ENCODE measurements at regions not wholly inside any gene's neighbourhood (a gene's known extent, or its start where the extent isn't known, plus 50 kb on each side); places are given as distances from the start of the nearest gene placed in this dataset.

DNA sequence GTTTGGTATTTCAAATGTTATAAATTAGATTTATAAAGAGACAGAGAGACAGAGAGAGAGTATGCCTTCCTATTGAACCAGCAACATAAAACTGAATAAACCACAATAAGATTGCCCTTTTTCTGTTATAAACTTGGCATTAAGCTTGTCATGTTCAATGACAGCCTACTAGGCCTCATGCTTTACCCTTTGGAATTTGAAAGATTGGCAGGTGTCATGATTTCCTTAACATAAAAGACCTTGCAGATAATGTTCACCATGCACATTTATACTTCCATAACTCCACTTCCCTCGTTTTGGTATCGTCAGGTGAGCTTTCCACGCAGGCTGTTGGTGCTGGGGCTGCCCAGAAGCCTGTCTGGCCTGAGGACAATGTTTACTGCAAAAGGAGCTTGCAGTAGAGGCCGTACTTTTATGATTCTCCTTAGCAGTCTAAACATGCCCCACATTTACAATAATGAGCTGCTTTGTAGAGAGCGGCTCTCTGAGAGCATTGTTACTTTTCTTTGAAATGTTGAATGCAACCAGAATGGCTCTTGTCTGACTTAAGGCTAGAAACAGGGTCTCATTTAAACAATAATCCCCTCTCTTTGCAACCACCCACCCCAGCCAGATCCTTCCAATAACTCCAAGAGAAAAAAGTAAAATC is 379.1 kb upstream of the ATP5MC3 start:
- H3K36me3 Mint-ChIP-seq (ENCODE audit: low read depth): no peaks in the 10 kb centered on the region
- H3K9me3 Mint-ChIP-seq (ENCODE audit: insufficient read depth): no peaks in the 10 kb centered on the region
- no peak for DNase-seq
- peaks cover 6% of the 10 kb centered on the region for H3K27me3 Mint-ChIP-seq (ENCODE audit: low read depth)
- no peak overlapping the region for H3K4me3 Mint-ChIP-seq
- ChIA-PET CTCF (no interaction called here), POLR2A (no interaction called here)
- no peak for ATAC-seq
- no peak overlapping the region for H3K27ac Mint-ChIP-seq
- H3K4me1 Mint-ChIP-seq (ENCODE audit: low read depth): no peaks in the 10 kb centered on the region

DNA sequence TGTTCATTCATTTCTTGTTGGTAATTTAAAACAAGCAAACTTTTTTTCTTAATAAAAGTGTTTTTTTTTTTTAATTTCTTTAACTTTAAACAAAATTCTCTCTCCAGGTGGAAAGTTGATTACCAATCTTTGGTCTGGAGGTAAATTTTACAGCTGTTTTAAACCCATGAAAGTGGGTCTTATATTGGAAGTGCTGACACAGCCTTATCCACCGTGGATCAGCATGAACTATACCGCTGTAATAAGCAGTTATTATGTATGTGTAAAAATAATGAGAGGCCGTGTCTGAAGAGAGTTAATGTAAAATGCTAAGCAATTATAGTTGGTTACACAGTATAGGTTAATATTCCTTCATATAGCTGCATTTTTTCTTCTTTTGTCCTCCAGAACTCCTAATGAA is 378.1 kb upstream of the ATP5MC3 start:
- ChIA-PET POLR2A (interaction anchor here (0.7 kb wide), 1 partner anchor 48 kb away, joined by 3 read pairs; no protein-coding TSS in a partner anchor), CTCF (no interaction called here)
- H3K36me3 Mint-ChIP-seq (ENCODE audit: low read depth): no peaks in the 10 kb centered on the region
- no peak overlapping the region for H3K27ac Mint-ChIP-seq
- ATAC-seq (no peak), DNase-seq (no peak)
- H3K9me3 Mint-ChIP-seq (ENCODE audit: insufficient read depth): no peaks in the 10 kb centered on the region
- no peak overlapping the region for H3K4me3 Mint-ChIP-seq
- H3K27me3 Mint-ChIP-seq (ENCODE audit: low read depth): peaks cover 6% of the 10 kb centered on the region
- H3K4me1 Mint-ChIP-seq (ENCODE audit: low read depth): no peaks in the 10 kb centered on the region

DNA sequence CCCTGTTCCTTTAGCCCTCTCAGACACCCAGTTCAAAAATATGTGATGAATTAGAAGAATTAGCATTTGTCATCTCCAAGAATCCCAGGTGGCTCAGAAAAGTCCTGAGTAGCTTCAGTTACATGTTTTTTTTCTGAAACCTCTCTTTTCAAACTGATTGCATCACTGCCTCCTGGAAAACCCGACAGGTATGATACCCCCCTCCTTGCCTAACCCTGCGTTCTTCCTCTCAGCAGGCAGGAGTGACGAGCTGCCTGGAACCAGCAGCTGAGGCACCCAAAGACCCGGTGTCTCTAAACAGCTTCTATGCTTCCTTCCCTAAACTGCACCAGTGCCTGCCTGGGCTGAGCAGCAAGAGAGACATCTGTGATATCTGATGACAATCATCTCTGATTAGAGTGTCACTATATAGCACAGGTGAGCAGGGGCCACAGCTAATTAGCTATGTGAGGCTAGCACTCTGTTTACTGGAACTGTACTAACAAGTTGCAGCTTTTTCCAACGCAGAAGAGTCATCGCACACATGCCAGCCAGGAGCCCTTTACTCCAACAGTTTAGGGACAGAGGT is 376.4 kb upstream of the ATP5MC3 start:
- H3K4me3 Mint-ChIP-seq: no peak overlapping the region
- H3K9me3 Mint-ChIP-seq (ENCODE audit: insufficient read depth): no peaks in the 10 kb centered on the region
- CTCF ChIA-PET: no interaction called here
- no peaks in the 10 kb centered on the region for H3K4me1 Mint-ChIP-seq (ENCODE audit: low read depth)
- DNase-seq: no peak
- no peak for ATAC-seq
- H3K36me3 Mint-ChIP-seq (ENCODE audit: low read depth): no peaks in the 10 kb centered on the region
- POLR2A ChIA-PET: no interaction called here
- H3K27me3 Mint-ChIP-seq (ENCODE audit: low read depth): peaks cover 6% of the 10 kb centered on the region
- H3K27ac Mint-ChIP-seq: no peak overlapping the region

DNA sequence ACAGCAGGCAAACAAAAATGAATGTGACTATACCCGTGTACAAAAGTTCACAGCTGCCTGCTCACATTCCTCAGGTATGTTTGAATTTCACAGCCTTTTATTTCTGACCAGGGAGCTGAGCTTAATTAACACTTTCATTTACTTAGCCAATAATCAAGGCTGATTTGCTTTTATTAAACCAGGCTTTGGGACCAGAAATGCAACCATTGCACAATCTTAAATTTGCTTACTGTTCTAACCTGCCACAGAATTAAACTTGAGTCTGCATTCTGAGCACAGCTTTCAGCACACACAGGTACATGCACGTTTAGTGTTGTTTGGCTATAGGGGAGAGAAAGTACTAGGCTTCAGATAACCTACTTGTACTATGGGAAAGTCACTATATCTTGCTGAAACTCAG is 372.4 kb upstream of the ATP5MC3 start:
- CTCF ChIA-PET: no interaction called here
- Mint-ChIP-seq H3K27ac (no peak overlapping the region), H3K4me3 (no peak overlapping the region), H3K27me3 (ENCODE audit: low read depth) (peaks cover 10% of the 10 kb centered on the region), H3K36me3 (ENCODE audit: low read depth) (no peaks in the 10 kb centered on the region), H3K9me3 (ENCODE audit: insufficient read depth) (no peaks in the 10 kb centered on the region), H3K4me1 (ENCODE audit: low read depth) (no peaks in the 10 kb centered on the region)
- POLR2A ChIA-PET: no interaction called here
- DNase-seq: no peak
- no peak for ATAC-seq

DNA sequence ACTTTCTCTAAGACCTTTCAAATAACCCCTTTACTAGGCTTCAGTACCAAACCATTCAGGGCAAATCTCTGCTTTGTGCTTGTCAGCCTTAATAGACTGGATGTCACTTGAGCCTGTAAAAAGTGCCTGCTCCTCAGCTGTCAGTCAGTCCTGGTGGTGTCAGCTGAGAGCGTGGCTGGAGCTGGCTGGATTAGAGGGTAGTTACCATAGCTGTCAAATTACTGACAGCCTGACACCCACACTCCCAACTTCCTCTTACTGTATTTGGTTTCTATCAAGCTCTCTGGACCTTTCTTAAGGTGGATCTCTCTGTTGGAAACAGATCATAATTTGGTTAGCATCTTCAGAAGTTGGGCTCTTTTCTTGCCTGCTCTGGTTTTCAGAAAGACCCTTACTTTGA is 371.4 kb upstream of the ATP5MC3 start:
- Mint-ChIP-seq H3K4me1 (ENCODE audit: low read depth) (no peaks in the 10 kb centered on the region), H3K36me3 (ENCODE audit: low read depth) (no peaks in the 10 kb centered on the region), H3K27ac (no peak overlapping the region), H3K27me3 (ENCODE audit: low read depth) (peaks cover 8% of the 10 kb centered on the region), H3K9me3 (ENCODE audit: insufficient read depth) (no peaks in the 10 kb centered on the region), H3K4me3 (no peak overlapping the region)
- DNase-seq (no peak), ATAC-seq (no peak)
- POLR2A ChIA-PET: no interaction called here
- CTCF ChIA-PET: no interaction called here

DNA sequence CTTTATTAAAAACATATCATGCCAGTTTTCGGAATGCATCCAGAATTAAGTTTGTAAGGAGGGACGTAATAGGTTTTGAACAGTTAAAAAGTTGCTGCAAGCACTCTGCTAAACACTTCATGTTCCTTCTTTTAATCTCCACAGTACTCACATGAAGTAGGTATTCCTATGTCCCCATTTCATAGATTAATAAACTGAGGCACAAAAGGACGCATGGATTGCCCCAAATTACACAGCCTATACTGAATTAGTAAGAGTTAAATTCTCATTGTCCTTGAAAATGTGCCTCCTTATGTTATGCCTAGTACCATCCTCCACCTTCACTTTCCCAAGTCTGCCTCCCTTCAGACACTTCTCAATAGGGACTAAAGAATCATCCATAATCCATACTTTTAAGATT is 358.9 kb upstream of the ATP5MC3 start:
- Mint-ChIP-seq H3K27me3 (ENCODE audit: low read depth) (peaks cover 2% of the 10 kb centered on the region), H3K27ac (no peak overlapping the region), H3K4me1 (ENCODE audit: low read depth) (no peaks in the 10 kb centered on the region), H3K36me3 (ENCODE audit: low read depth) (no peaks in the 10 kb centered on the region), H3K4me3 (no peak overlapping the region), H3K9me3 (ENCODE audit: insufficient read depth) (peaks cover 3% of the 10 kb centered on the region)
- POLR2A ChIA-PET: no interaction called here
- CTCF ChIA-PET: no interaction called here
- ATAC-seq (no peak), DNase-seq (no peak)

DNA sequence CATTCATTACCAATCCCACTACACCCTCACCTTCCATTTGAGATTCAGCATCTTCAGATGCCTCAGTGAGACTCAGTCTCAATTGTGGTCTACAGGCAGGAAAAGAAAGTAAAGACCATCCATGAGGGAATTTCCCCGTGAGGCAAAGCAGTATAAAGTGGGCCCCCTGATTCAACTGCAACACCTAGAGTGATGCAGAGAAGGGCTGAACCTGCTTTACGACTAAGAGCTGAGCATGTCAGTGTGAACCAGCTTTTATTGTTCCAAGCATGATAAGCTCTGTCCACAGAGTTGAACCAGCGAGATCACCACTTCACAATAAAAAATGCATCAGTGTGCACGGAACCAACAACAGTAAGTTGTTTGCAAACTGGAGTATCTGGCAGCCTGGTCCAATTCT is 357.6 kb upstream of the ATP5MC3 start:
- peaks cover 2% of the 10 kb centered on the region for H3K27me3 Mint-ChIP-seq (ENCODE audit: low read depth)
- H3K4me3 Mint-ChIP-seq: no peak overlapping the region
- ATAC-seq (no peak), DNase-seq (no peak)
- no peaks in the 10 kb centered on the region for H3K9me3 Mint-ChIP-seq (ENCODE audit: insufficient read depth)
- no peaks in the 10 kb centered on the region for H3K36me3 Mint-ChIP-seq (ENCODE audit: low read depth)
- H3K4me1 Mint-ChIP-seq (ENCODE audit: low read depth): no peaks in the 10 kb centered on the region
- POLR2A ChIA-PET: no interaction called here
- CTCF ChIA-PET: no interaction called here
- no peak overlapping the region for H3K27ac Mint-ChIP-seq

DNA sequence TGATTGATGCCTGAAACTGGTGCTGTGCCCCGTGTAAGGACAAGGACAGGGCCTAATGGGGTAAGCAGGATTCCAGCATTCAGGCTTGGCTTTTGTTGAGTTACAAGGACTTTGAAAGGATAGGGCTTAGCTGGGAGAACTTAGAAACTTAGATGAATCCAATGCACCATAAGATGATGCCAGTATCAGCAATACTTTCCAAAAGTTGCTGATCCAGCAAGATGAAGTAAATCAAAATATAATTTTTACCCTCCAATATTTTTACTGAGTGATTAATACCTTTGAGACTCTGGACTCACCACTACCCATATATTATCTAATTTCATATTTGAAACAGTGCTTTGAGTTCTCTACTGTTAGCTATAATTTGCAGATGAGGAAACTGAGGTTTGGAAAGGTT is 354.5 kb upstream of the ATP5MC3 start:
- POLR2A ChIA-PET: no interaction called here
- Mint-ChIP-seq H3K36me3 (ENCODE audit: low read depth) (no peaks in the 10 kb centered on the region), H3K9me3 (ENCODE audit: insufficient read depth) (no peaks in the 10 kb centered on the region), H3K4me3 (no peak overlapping the region), H3K27ac (no peak overlapping the region), H3K27me3 (ENCODE audit: low read depth) (no peaks in the 10 kb centered on the region), H3K4me1 (ENCODE audit: low read depth) (no peaks in the 10 kb centered on the region)
- no peak for DNase-seq
- CTCF ChIA-PET: no interaction called here
- no peak for ATAC-seq

DNA sequence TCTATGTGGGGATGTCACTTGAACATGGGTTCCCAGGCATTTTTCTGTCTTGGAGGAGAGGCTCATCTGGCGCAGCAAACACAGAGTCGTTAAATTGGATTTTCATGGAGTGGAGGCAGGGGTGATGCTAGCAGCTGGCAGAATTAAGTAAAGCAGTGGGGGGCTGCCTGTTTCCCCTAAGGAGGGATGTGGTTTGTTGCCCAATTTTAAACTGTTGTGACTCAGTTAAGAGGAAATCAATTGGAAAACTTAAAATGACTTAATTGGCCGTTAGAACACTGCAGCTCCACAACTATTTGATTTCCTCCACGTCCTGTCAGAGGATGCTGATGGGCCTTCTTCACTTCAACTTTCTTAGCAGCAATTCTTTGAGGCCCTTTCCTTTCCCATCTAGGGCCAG is 354.1 kb upstream of the ATP5MC3 start:
- H3K27ac Mint-ChIP-seq: no peak overlapping the region
- H3K36me3 Mint-ChIP-seq (ENCODE audit: low read depth): no peaks in the 10 kb centered on the region
- H3K4me1 Mint-ChIP-seq (ENCODE audit: low read depth): no peaks in the 10 kb centered on the region
- ATAC-seq (no peak), DNase-seq (no peak)
- POLR2A ChIA-PET: no interaction called here
- H3K4me3 Mint-ChIP-seq: no peak overlapping the region
- no peaks in the 10 kb centered on the region for H3K27me3 Mint-ChIP-seq (ENCODE audit: low read depth)
- no peaks in the 10 kb centered on the region for H3K9me3 Mint-ChIP-seq (ENCODE audit: insufficient read depth)
- CTCF ChIA-PET: no interaction called here

DNA sequence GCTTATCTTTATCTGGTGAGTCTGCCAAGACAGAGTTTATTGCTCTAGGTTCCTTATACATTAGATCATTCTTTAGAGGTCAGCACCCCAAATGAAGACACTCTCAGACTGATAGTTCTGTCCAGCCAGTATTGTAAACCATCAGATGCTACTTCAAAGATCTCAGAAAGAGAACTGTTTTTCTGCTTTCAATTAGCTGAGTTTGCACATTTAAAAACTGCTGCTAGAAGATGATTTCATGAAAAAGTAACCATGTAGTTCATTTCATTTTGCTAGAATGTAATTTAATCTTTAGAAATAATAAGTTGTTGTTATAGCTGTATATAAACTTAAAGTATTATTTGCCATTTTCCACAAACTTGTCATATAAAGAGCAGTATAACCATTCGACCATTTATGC is 344.5 kb upstream of the ATP5MC3 start:
- Mint-ChIP-seq H3K27me3 (ENCODE audit: low read depth) (no peaks in the 10 kb centered on the region), H3K36me3 (ENCODE audit: low read depth) (no peaks in the 10 kb centered on the region), H3K4me1 (ENCODE audit: low read depth) (no peaks in the 10 kb centered on the region), H3K4me3 (no peak overlapping the region), H3K9me3 (ENCODE audit: insufficient read depth) (no peaks in the 10 kb centered on the region), H3K27ac (no peak overlapping the region)
- CTCF ChIA-PET: no interaction called here
- POLR2A ChIA-PET: no interaction called here
- ATAC-seq (no peak), DNase-seq (no peak)

DNA sequence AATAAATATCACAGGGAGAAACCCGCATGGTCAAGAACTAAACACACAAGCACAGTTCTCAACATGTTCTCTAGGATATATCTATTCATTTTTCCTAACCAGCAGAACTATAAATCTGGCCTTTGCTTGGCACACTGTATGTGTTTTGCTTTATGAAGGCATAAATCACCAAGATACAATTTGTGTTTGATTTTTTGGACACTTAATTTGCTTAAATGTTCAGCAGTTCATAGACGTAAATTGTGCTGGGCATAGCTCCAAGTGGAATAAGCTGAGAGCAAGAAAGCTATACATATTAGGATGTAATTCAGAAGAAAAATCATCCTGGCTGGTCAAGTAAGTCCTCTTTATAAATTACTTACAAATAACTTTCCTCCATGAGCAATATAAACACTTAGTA is 341.5 kb upstream of the ATP5MC3 start:
- no peaks in the 10 kb centered on the region for H3K4me1 Mint-ChIP-seq (ENCODE audit: low read depth)
- CTCF ChIA-PET: no interaction called here
- H3K27ac Mint-ChIP-seq: no peak overlapping the region
- H3K27me3 Mint-ChIP-seq (ENCODE audit: low read depth): no peaks in the 10 kb centered on the region
- POLR2A ChIA-PET: no interaction called here
- no peak for DNase-seq
- H3K4me3 Mint-ChIP-seq: no peak overlapping the region
- H3K9me3 Mint-ChIP-seq (ENCODE audit: insufficient read depth): no peaks in the 10 kb centered on the region
- H3K36me3 Mint-ChIP-seq (ENCODE audit: low read depth): no peaks in the 10 kb centered on the region
- ATAC-seq: no peak

DNA sequence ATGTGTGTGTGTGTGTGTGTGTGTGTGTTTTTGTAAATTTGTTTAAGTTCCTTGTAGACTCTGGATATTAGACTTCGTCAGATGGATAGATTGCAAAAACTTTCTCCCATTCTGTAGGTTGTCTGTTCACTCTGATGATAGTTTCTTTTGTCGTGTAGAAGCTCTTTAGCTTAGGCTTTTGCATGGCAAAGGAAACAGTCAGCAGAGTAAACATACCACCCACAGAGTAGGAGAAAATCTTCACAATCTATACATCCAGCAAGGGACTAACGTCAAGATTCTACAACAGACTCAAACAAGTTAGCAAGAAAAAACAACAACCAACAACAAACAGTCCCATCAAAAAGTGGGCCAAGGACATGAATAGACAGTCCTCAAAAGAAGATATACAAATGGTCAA is 336.7 kb upstream of the ATP5MC3 start:
- no peak for ATAC-seq
- Mint-ChIP-seq H3K27me3 (ENCODE audit: low read depth) (no peaks in the 10 kb centered on the region), H3K27ac (no peak overlapping the region), H3K4me3 (no peak overlapping the region), H3K9me3 (ENCODE audit: insufficient read depth) (no peaks in the 10 kb centered on the region), H3K4me1 (ENCODE audit: low read depth) (no peaks in the 10 kb centered on the region), H3K36me3 (ENCODE audit: low read depth) (no peaks in the 10 kb centered on the region)
- POLR2A ChIA-PET: no interaction called here
- CTCF ChIA-PET: no interaction called here
- no peak for DNase-seq

DNA sequence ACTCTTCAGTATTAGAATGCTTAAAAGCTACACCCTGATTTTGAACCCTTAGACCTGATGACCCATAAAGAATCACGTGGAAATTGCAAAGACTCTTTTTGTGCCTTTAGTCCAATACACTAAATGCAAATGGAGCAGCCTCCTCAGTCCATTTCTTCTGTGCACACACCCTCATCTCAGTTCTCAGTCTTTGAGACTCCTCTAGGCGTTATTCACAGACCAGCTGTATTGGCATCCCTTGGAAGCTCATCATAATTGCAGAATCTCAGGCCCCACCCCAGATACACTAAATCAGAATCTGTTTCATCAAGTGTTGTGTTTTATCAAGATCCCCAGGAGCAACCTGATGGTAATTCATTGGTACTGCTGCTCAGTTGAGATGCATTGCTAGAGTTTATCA is 335.0 kb upstream of the ATP5MC3 start:
- DNase-seq: no peak
- H3K27me3 Mint-ChIP-seq (ENCODE audit: low read depth): no peaks in the 10 kb centered on the region
- H3K36me3 Mint-ChIP-seq (ENCODE audit: low read depth): no peaks in the 10 kb centered on the region
- no peak for ATAC-seq
- H3K4me1 Mint-ChIP-seq (ENCODE audit: low read depth): no peaks in the 10 kb centered on the region
- no peak overlapping the region for H3K4me3 Mint-ChIP-seq
- ChIA-PET CTCF (no interaction called here), POLR2A (no interaction called here)
- no peak overlapping the region for H3K27ac Mint-ChIP-seq
- no peaks in the 10 kb centered on the region for H3K9me3 Mint-ChIP-seq (ENCODE audit: insufficient read depth)

Measured in activated CD8-positive, alpha-beta T cell treated with anti-CD3 and anti-CD28 coated beads, Interleukin-2, amount 10 ng/mL, durations not matched to agents 7 days and 5 days (primary cell).